ENCODE measurements at regions not wholly inside any gene's neighbourhood (a gene's known extent, or its start where the extent isn't known, plus 50 kb on each side); places are given as distances from the start of the nearest gene placed in this dataset.

DNA sequence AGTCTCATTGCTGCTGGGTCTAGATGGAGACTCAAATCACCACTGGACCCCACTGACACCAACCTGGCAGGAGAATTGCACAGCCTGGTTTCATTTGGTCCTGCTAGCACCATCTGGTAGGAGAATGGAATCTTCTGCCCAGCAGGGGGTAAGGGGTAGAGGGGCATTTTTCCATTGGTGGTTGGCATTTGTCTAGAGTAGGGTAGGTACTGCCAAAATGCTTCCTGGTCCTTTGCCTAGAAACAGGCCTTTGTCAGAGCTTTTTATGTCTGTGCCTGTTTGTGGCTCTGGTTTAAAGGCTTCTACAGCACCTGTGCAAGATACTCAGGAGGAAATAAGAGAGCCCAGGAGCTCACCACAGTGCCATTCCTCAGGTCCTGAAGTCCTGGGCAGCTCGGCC lies 121.3 kb downstream of the KCTD12 start:
- TF ChIP-seq POLR2A (IDR thresholded peaks at IDR 0.05; ENCODE audit: extremely low read depth, insufficient read length): no peak
- TF ChIP-seq, protein P1, sequence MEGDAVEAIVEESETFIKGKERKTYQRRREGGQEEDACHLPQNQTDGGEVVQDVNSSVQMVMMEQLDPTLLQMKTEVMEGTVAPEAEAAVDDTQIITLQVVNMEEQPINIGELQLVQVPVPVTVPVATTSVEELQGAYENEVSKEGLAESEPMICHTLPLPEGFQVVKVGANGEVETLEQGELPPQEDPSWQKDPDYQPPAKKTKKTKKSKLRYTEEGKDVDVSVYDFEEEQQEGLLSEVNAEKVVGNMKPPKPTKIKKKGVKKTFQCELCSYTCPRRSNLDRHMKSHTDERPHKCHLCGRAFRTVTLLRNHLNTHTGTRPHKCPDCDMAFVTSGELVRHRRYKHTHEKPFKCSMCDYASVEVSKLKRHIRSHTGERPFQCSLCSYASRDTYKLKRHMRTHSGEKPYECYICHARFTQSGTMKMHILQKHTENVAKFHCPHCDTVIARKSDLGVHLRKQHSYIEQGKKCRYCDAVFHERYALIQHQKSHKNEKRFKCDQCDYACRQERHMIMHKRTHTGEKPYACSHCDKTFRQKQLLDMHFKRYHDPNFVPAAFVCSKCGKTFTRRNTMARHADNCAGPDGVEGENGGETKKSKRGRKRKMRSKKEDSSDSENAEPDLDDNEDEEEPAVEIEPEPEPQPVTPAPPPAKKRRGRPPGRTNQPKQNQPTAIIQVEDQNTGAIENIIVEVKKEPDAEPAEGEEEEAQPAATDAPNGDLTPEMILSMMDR (IDR thresholded peaks at IDR 0.05; ENCODE audit: low read depth, low read length): no peak
- no peak for TF ChIP-seq MAX (IDR thresholded peaks at IDR 0.05; ENCODE audit: low read depth, low read length)
- TF ChIP-seq MYC (IDR thresholded peaks at IDR 0.05; ENCODE audit: low read depth, low read length): no peak
- H3K4me3 ChIP-seq (ENCODE audit: low read depth, low read length): no peak overlapping the region
- DNase-seq (ENCODE audit: low read depth): no peak

- TF ChIP-seq POLR2A (IDR thresholded peaks at IDR 0.05; ENCODE audit: extremely low read depth, insufficient read length) (no peak), MAX (IDR thresholded peaks at IDR 0.05; ENCODE audit: low read depth, low read length) (no peak), MYC (IDR thresholded peaks at IDR 0.05; ENCODE audit: low read depth, low read length) (no peak)
- TF ChIP-seq, protein P1 (IDR thresholded peaks at IDR 0.05; ENCODE audit: low read depth, low read length): no peak
- peak; percentile 14 for DNase-seq (ENCODE audit: low read depth)
- H3K4me3 ChIP-seq (ENCODE audit: low read depth, low read length): no peak overlapping the region
These were observed 121.8 kb downstream of the KCTD12 start for GRCh38 chr13:76764429-76764828.

- no peak overlapping the region for H3K4me3 ChIP-seq (ENCODE audit: low read depth, low read length)
- no peak for TF ChIP-seq MAX (IDR thresholded peaks at IDR 0.05; ENCODE audit: low read depth, low read length)
- TF ChIP-seq, protein P1 (IDR thresholded peaks at IDR 0.05; ENCODE audit: low read depth, low read length): no peak
- TF ChIP-seq POLR2A (IDR thresholded peaks at IDR 0.05; ENCODE audit: extremely low read depth, insufficient read length): no peak
- TF ChIP-seq MYC (IDR thresholded peaks at IDR 0.05; ENCODE audit: low read depth, low read length): no peak
- DNase-seq (ENCODE audit: low read depth): no peak
These were observed 123.5 kb downstream of the KCTD12 start for GRCh38 chr13:76762721-76763120.

DNA sequence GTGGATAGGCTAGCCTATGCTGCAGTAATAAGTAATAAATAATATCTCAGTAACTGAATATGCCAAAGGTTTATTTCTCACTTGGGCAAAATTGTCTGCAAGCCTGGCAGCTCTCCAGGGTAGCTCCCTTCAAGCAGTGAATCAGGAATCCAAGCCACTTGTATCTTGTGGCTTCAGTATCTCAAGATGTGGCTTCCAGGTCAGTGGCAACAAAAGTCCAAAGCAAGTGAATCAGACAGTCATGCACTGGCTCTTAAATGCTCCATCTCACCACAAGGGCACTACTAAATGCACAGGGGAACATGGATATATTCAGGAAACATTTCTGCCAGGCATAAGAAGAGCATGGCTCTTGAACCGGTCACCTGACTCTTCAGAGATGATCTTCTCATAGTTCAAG lies 126.3 kb downstream of the KCTD12 start:
- DNase-seq (ENCODE audit: low read depth): no peak
- TF ChIP-seq, protein P1 (IDR thresholded peaks at IDR 0.05; ENCODE audit: low read depth, low read length): no peak
- no peak for TF ChIP-seq MYC (IDR thresholded peaks at IDR 0.05; ENCODE audit: low read depth, low read length)
- no peak for TF ChIP-seq MAX (IDR thresholded peaks at IDR 0.05; ENCODE audit: low read depth, low read length)
- TF ChIP-seq POLR2A (IDR thresholded peaks at IDR 0.05; ENCODE audit: extremely low read depth, insufficient read length): no peak
- no peak overlapping the region for H3K4me3 ChIP-seq (ENCODE audit: low read depth, low read length)

GRCh38 chr13:76758738-76759137 lies 127.5 kb downstream of the KCTD12 start:
- H3K4me3 ChIP-seq (ENCODE audit: low read depth, low read length): no peak overlapping the region
- TF ChIP-seq MAX (IDR thresholded peaks at IDR 0.05; ENCODE audit: low read depth, low read length) (no peak), POLR2A (IDR thresholded peaks at IDR 0.05; ENCODE audit: extremely low read depth, insufficient read length) (no peak), MYC (IDR thresholded peaks at IDR 0.05; ENCODE audit: low read depth, low read length) (no peak)
- TF ChIP-seq, protein P1 (IDR thresholded peaks at IDR 0.05; ENCODE audit: low read depth, low read length): no peak
- DNase-seq (ENCODE audit: low read depth): no peak

DNA sequence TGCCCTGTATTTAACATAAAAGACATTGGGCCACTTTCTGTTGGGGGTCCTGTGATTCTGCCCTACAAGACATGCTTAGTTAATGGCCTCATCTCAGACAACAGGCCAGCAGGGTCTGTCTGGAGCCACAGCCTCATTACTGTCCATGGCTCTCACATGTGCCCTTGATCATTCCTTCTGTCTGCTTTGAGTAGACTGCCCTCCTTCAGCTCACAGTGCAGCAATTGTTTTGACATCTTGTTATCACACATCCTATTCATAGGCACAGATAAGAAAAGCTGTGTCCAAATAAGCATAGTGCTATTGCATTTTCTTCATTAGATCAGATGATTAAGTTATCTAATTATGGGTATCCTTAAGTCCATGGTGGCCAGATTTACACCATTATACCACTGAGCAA lies 127.9 kb downstream of the KCTD12 start:
- H3K4me3 ChIP-seq (ENCODE audit: low read depth, low read length): no peak overlapping the region
- DNase-seq (ENCODE audit: low read depth): no peak
- TF ChIP-seq MYC (IDR thresholded peaks at IDR 0.05; ENCODE audit: low read depth, low read length) (no peak), MAX (IDR thresholded peaks at IDR 0.05; ENCODE audit: low read depth, low read length) (no peak), POLR2A (IDR thresholded peaks at IDR 0.05; ENCODE audit: extremely low read depth, insufficient read length) (no peak)
- TF ChIP-seq, protein P1 (IDR thresholded peaks at IDR 0.05; ENCODE audit: low read depth, low read length): no peak
